Mesendoderm (in vitro differentiated cells): ENCODE measurements at regions not wholly inside any gene's neighbourhood (a gene's known extent, or its start where the extent isn't known, plus 50 kb on each side); places are given as distances from the start of the nearest gene placed in this dataset.
A peak's percentile ranks its signal among the peaks of the same experiment; 100 is the strongest.

Experiments used
- DNase-seq: peaks from one replicate; pipeline ENCODE4 v3.0.0; 2013
- H2AK5ac ChIP-seq: 2 replicates; pipeline ENCODE4 v1.6.1; 2013; ENCODE audit warnings: low read length, inconsistent platforms
- H2BK120ac ChIP-seq: 2 replicates; pipeline ENCODE4 v1.6.1; 2013; ENCODE audit warnings: low read depth, mild to moderate bottlenecking, low read length, moderate library complexity, mixed read lengths
- H2BK15ac ChIP-seq: replicated peaks from 2 replicates; pipeline ENCODE4 v1.6.1; 2013; ENCODE audit warnings: low read depth, mild to moderate bottlenecking, moderate library complexity
- H2BK5ac ChIP-seq: 2 replicates; pipeline ENCODE4 v1.6.1; 2013; ENCODE audit warnings: low read length, inconsistent platforms
- H3K18ac ChIP-seq: 2 replicates; pipeline ENCODE4 v1.6.1; 2013; ENCODE audit warnings: mild to moderate bottlenecking, low read length, mixed read lengths
- H3K23ac ChIP-seq: one replicate; pipeline ENCODE4 v1.6.1; 2013; ENCODE audit warnings: low read length
- H3K27ac ChIP-seq: 2 replicates; pipeline ENCODE4 v1.5.1; 2013; ENCODE audit warnings: low read depth, mild to moderate bottlenecking, inconsistent platforms, low read length, moderate library complexity
- H3K27me3 ChIP-seq: 2 replicates; pipeline ENCODE4 v1.6.1; 2013; ENCODE audit warnings: low read length, control low read depth, mild to moderate bottlenecking, inconsistent platforms; ENCODE audit not compliant: insufficient read depth, poor library complexity
- H3K36me3 ChIP-seq: 2 replicates; pipeline ENCODE4 v1.6.1; 2013; ENCODE audit warnings: low read length, inconsistent platforms; ENCODE audit not compliant: control insufficient read depth, insufficient read depth
- H3K4ac ChIP-seq: one replicate; pipeline ENCODE4 v1.6.1; 2013; ENCODE audit warnings: low read depth, mild to moderate bottlenecking, low read length, moderate library complexity
- H3K4me1 ChIP-seq: 2 replicates; pipeline ENCODE4 v1.6.1; 2013; ENCODE audit warnings: low read depth, low read length, inconsistent platforms; ENCODE audit not compliant: control insufficient read depth
- H3K4me2 ChIP-seq: 2 replicates; pipeline ENCODE4 v1.6.1; 2013; ENCODE audit warnings: low read length
- H3K4me3 ChIP-seq: 2 replicates; pipeline ENCODE4 v1.5.1; 2013; ENCODE audit warnings: mild to moderate bottlenecking, low read length
- H3K56ac ChIP-seq: one replicate; pipeline ENCODE4 v1.6.1; 2013; ENCODE audit warnings: low read length
- H3K79me1 ChIP-seq: 2 replicates; pipeline ENCODE4 v1.6.1; 2013; ENCODE audit warnings: low read length, inconsistent platforms
- H3K79me2 ChIP-seq: 2 replicates; pipeline ENCODE4 v1.6.1; 2013; ENCODE audit warnings: mild to moderate bottlenecking, low read length; ENCODE audit not compliant: control insufficient read depth, insufficient read depth
- H3K9ac ChIP-seq: 2 replicates; pipeline ENCODE4 v1.6.1; 2013; ENCODE audit warnings: low read length, inconsistent platforms
- H4K5ac ChIP-seq: one replicate; pipeline ENCODE4 v1.6.1; 2013; ENCODE audit warnings: low read length
- H4K8ac ChIP-seq: one replicate; pipeline ENCODE4 v1.6.1; 2013; ENCODE audit warnings: low read depth, mild to moderate bottlenecking, control low read depth, low read length, moderate library complexity
- WGBS: extraction: QIAGEN DNeasy Blood & Tissue Kit; methylation state at CpG from one replicate; pipeline ENCODE4 v1.1.7; 2013; ENCODE audit warnings: low lambda C conversion rate, missing lambda C conversion rate; ENCODE audit not compliant: insufficient coverage; ENCODE audit errors: extremely low coverage; 5-methylcytosine and 5-hydroxymethylcytosine counted together

- Histone ChIP-seq H3K23ac (no peak overlapping the region), H3K79me1 (no peaks in the 10 kb centered on the region), H3K27ac (no peak overlapping the region), H3K4me3 (no peak overlapping the region), H2BK15ac (no peak overlapping the region), H3K36me3 (no peaks in the 10 kb centered on the region), H3K4me2 (no peak overlapping the region), H2BK120ac (no peak overlapping the region), H3K56ac (no peak overlapping the region), H3K18ac (no peak overlapping the region), H4K5ac (no peak overlapping the region), H3K9ac (no peak overlapping the region), H3K4me1 (no peaks in the 10 kb centered on the region), H2BK5ac (no peak overlapping the region), H4K8ac (no peak overlapping the region), H3K79me2 (no peaks in the 10 kb centered on the region), H3K4ac (no peak overlapping the region), H3K27me3 (no peaks in the 10 kb centered on the region), H2AK5ac (no peak overlapping the region)
- DNase-seq, result no peak
- no CpG with 5 or more reads among the region's 5 CpGs for WGBS
Observed at GRCh38 chr10:42977032-42977416, 99.8 kb upstream of the RET start.

- no CpG with 5 or more reads among the region's 2 CpGs for WGBS
- Histone ChIP-seq H3K18ac (no peak overlapping the region), H3K27ac (no peak overlapping the region), H3K56ac (no peak overlapping the region), H3K9ac (no peak overlapping the region), H3K79me1 (no peaks in the 10 kb centered on the region), H2AK5ac (no peak overlapping the region), H2BK120ac (no peak overlapping the region), H3K27me3 (no peaks in the 10 kb centered on the region), H3K4ac (no peak overlapping the region), H3K4me3 (no peak overlapping the region), H2BK5ac (no peak overlapping the region), H3K36me3 (no peaks in the 10 kb centered on the region), H3K23ac (no peak overlapping the region), H3K4me2 (no peak overlapping the region), H4K5ac (no peak overlapping the region), H3K79me2 (no peaks in the 10 kb centered on the region), H2BK15ac (no peak overlapping the region), H4K8ac (no peak overlapping the region), H3K4me1 (no peaks in the 10 kb centered on the region)
- DNase-seq, result peak; percentile 12
Observed at GRCh38 chr10:42979181-42979580, 97.7 kb upstream of the RET start.

- Histone ChIP-seq H3K18ac (no peak overlapping the region), H3K27ac (no peak overlapping the region), H3K4me2 (no peak overlapping the region), H2BK15ac (no peak overlapping the region), H4K5ac (no peak overlapping the region), H3K79me2 (no peaks in the 10 kb centered on the region), H3K36me3 (no peaks in the 10 kb centered on the region), H4K8ac (no peak overlapping the region), H3K56ac (no peak overlapping the region), H2BK5ac (no peak overlapping the region), H3K4me3 (no peak overlapping the region), H3K79me1 (no peaks in the 10 kb centered on the region), H2AK5ac (no peak overlapping the region), H3K4me1 (no peaks in the 10 kb centered on the region), H3K27me3 (no peaks in the 10 kb centered on the region), H2BK120ac (no peak overlapping the region), H3K23ac (no peak overlapping the region), H3K4ac (no peak overlapping the region), H3K9ac (no peak overlapping the region)
- no CpG with 5 or more reads among the region's 12 CpGs for WGBS
- DNase-seq, result peak; percentile 45
Observed at GRCh38 chr10:42979721-42980467, 97.0 kb upstream of the RET start.

GRCh38 chr10:42980553-42981357 lies 96.1 kb upstream of the RET start:
- Histone ChIP-seq H3K79me1 (no peaks in the 10 kb centered on the region), H2BK120ac (no peak overlapping the region), H3K4ac (no peak overlapping the region), H3K4me3 (no peak overlapping the region), H3K4me2 (no peak overlapping the region), H3K18ac (no peak overlapping the region), H3K79me2 (no peaks in the 10 kb centered on the region), H3K27me3 (no peaks in the 10 kb centered on the region), H2BK15ac (no peak overlapping the region), H2BK5ac (no peak overlapping the region), H2AK5ac (no peak overlapping the region), H3K36me3 (no peaks in the 10 kb centered on the region), H4K5ac (no peak overlapping the region), H3K23ac (no peak overlapping the region), H3K4me1 (no peaks in the 10 kb centered on the region), H3K9ac (no peak overlapping the region), H3K56ac (no peak overlapping the region), H3K27ac (no peak overlapping the region), H4K8ac (no peak overlapping the region)
- no peak for DNase-seq
- no CpG with 5 or more reads among the region's 15 CpGs for WGBS

- H3K4ac ChIP-seq, result no peak overlapping the region
Observed at GRCh38 chr10:42981358-42982236, 95.3 kb upstream of the RET start.

More at GRCh38 chr10:42981358-42982236, 95.3 kb upstream of the RET start:
- Histone ChIP-seq H3K4me2 (no peak overlapping the region), H2BK120ac (no peak overlapping the region), H3K79me1 (no peaks in the 10 kb centered on the region), H2BK5ac (no peak overlapping the region), H3K27me3 (no peaks in the 10 kb centered on the region), H4K5ac (no peak overlapping the region), H3K4me3 (no peak overlapping the region), H3K18ac (no peak overlapping the region), H2BK15ac (no peak overlapping the region), H3K36me3 (no peaks in the 10 kb centered on the region), H3K27ac (no peak overlapping the region), H3K4me1 (no peaks in the 10 kb centered on the region), H3K79me2 (no peaks in the 10 kb centered on the region), H3K9ac (no peak overlapping the region), H3K56ac (no peak overlapping the region), H4K8ac (no peak overlapping the region), H2AK5ac (no peak overlapping the region), H3K23ac (no peak overlapping the region)
- no CpG with 5 or more reads among the region's 26 CpGs for WGBS
- no peak for DNase-seq
